ENCODE measurements at regions not wholly inside any gene's neighbourhood (a gene's known extent, or its start where the extent isn't known, plus 50 kb on each side); places are given as distances from the start of the nearest gene placed in this dataset.

GRCh38 chr4:29081234-29081955, 1638.8 kb upstream of the PCDH7 start:
- no peak overlapping the region for H3K4me3 ChIP-seq

GRCh38 chr4:29082684-29083083, 1637.5 kb upstream of the PCDH7 start:
- Histone ChIP-seq H3K9me3 (ENCODE audit: insufficient read depth, low read depth) (no peaks in the 10 kb centered on the region), H3F3A (ENCODE audit: insufficient read depth, low read depth) (no peaks in the 10 kb centered on the region), H3K4me3 (no peak overlapping the region), H3K27ac (no peak overlapping the region), H2AFZ (no peak overlapping the region), H3K4me2 (no peak overlapping the region), H3K79me2 (ENCODE audit: low read depth) (no peaks in the 10 kb centered on the region), H4K20me1 (ENCODE audit: insufficient read depth) (no peaks in the 10 kb centered on the region), H3K36me3 (ENCODE audit: low read depth) (no peaks in the 10 kb centered on the region), H3K9me2 (ENCODE audit: insufficient read depth) (no peaks in the 10 kb centered on the region), H3K4me1 (replicated peaks; ENCODE audit: insufficient read depth) (no peaks in the 10 kb centered on the region), H3K27me3 (ENCODE audit: insufficient read depth, low read depth) (no peaks in the 10 kb centered on the region)
- ChIA-PET POLR2A (ENCODE audit: unreplicated experiment) (no interaction called here), CTCF (no interaction called here)
- no peak for TF ChIP-seq EZH2 (IDR thresholded peaks at IDR 0.05; ENCODE audit: low read depth)
- no peak for TF ChIP-seq CTCF (conservative IDR thresholded peaks at IDR 0.05)
- BruUV-seq (replicated peaks) = no TSS peak
- intact Hi-C loops (cut with micrococcal nuclease; ENCODE audit: unreplicated experiment) = no loop called here
- DNase-seq = no peak

More at GRCh38 chr4:29081234-29081955, 1638.8 kb upstream of the PCDH7 start:
- Histone ChIP-seq H4K20me1 (ENCODE audit: insufficient read depth) (no peaks in the 10 kb centered on the region), H3K9me2 (ENCODE audit: insufficient read depth) (no peaks in the 10 kb centered on the region), H3K27ac (no peak overlapping the region), H2AFZ (no peak overlapping the region), H3K4me1 (replicated peaks; ENCODE audit: insufficient read depth) (no peaks in the 10 kb centered on the region), H3K9me3 (ENCODE audit: insufficient read depth, low read depth) (no peaks in the 10 kb centered on the region), H3F3A (ENCODE audit: insufficient read depth, low read depth) (no peaks in the 10 kb centered on the region), H3K4me2 (no peak overlapping the region), H3K36me3 (ENCODE audit: low read depth) (no peaks in the 10 kb centered on the region), H3K79me2 (ENCODE audit: low read depth) (no peaks in the 10 kb centered on the region), H3K27me3 (ENCODE audit: insufficient read depth, low read depth) (no peaks in the 10 kb centered on the region)
- BruUV-seq (replicated peaks) = no TSS peak
- intact Hi-C loops (cut with micrococcal nuclease; ENCODE audit: unreplicated experiment) = no loop called here
- no peak for DNase-seq
- peak; percentile 42; the same call in 1 of the 2 replicates for TF ChIP-seq CTCF (conservative IDR thresholded peaks at IDR 0.05)
- TF ChIP-seq EZH2 (IDR thresholded peaks at IDR 0.05; ENCODE audit: low read depth) = no peak
- ChIA-PET CTCF (no interaction called here), POLR2A (ENCODE audit: unreplicated experiment) (no interaction called here)

- H3K4me3 ChIP-seq = no peak overlapping the region
- intact Hi-C loops (cut with micrococcal nuclease; ENCODE audit: unreplicated experiment) = no loop called here
- BruUV-seq (replicated peaks) = no TSS peak
- no peak for DNase-seq
- POLR2A ChIA-PET (ENCODE audit: unreplicated experiment) = no interaction called here
- H3K4me2 ChIP-seq = no peak overlapping the region
- CTCF ChIA-PET = no interaction called here
- no peaks in the 10 kb centered on the region for H3K4me1 ChIP-seq (replicated peaks; ENCODE audit: insufficient read depth)
- H3K27me3 ChIP-seq (ENCODE audit: insufficient read depth, low read depth) = no peaks in the 10 kb centered on the region
- no peaks in the 10 kb centered on the region for H4K20me1 ChIP-seq (ENCODE audit: insufficient read depth)
- H3K79me2 ChIP-seq (ENCODE audit: low read depth) = no peaks in the 10 kb centered on the region
- no peak overlapping the region for H3K27ac ChIP-seq
- H3K9me2 ChIP-seq (ENCODE audit: insufficient read depth) = no peaks in the 10 kb centered on the region
- H3K9me3 ChIP-seq (ENCODE audit: insufficient read depth, low read depth) = no peaks in the 10 kb centered on the region
- no peaks in the 10 kb centered on the region for H3F3A ChIP-seq (ENCODE audit: insufficient read depth, low read depth)
- TF ChIP-seq CTCF (conservative IDR thresholded peaks at IDR 0.05) = no peak
- TF ChIP-seq EZH2 (IDR thresholded peaks at IDR 0.05; ENCODE audit: low read depth) = no peak
- no peaks in the 10 kb centered on the region for H3K36me3 ChIP-seq (ENCODE audit: low read depth)
- no peak overlapping the region for H2AFZ ChIP-seq
These were observed 1634.4 kb upstream of the PCDH7 start for GRCh38 chr4:29085748-29086147.
